HG02885 (cell line): ENCODE measurements at regions not wholly inside any gene's neighbourhood (a gene's known extent, or its start where the extent isn't known, plus 50 kb on each side); places are given as distances from the start of the nearest gene placed in this dataset.
"Not testable (repeated sequence)": the region's sequence is repeated elsewhere in the genome, so short reads cannot be mapped to it uniquely, and the experiment has no call there.

ENCODE experiments used
- ATAC-seq: cut with Tn5 transposase; IDR thresholded peaks from one replicate; pipeline ENCODE4 v1.9.1; 2021; ENCODE audit warnings: mild to moderate bottlenecking; ENCODE audit not compliant: unreplicated experiment, poor library complexity

DNA sequence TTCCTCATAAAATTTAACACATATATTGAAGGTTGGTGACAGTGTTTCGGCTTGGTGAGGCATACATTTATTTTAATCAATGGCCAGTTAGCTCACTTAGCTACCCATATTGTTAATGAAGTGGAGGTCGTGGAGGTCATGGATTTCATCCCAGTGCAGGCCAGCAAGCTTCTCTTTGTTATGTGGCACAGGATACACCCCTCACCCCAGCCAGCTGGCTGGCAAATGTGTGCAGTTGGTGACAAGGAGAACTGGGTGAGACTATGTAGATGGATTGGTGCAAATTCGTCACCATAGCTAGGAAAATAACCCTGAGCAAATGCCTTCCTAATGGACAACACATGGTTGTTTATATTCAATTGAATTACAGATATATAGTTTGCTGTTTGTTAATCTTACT, 50.5 kb upstream of the FOXP2 start:
- ATAC-seq: no peak

DNA sequence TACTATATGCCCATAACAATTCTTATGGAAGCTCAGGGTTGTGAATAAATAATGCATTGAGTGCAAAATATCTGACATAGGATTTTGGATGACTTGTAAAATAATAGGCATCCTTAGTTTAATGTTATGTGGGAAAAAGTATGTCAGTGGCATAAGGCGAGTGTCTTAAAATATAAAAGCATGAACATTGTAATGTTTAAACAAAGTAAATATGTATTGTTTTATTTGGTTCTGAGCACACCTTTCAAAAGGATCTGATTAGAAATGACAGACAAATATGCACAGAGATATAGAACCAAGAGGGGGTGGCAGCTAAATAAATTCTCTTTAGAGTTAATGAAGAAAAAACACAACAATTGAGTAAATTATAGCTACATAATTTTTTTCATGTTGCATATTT, 51.3 kb upstream of the FOXP2 start:
- ATAC-seq: no peak

DNA sequence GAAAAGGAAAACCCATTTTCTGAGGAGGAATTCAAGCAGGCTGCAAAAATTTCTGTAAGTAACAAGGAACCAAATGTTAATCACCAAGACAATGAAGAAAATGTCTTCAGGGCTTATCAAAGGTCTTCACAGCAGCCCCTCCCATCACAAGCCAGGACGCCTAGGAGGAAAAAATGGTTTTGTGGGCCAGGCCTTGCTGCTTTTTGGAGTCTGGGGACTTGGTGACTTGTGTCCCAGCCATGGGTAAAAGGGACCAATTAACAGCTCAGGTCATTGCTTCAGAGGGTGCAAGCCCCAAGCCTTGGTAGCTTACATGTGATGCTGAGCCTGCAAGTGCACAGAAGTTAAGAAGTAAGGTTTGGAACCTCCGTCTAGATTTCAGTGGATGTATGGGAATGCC, 55.7 kb upstream of the FOXP2 start:
- ATAC-seq: no peak

DNA sequence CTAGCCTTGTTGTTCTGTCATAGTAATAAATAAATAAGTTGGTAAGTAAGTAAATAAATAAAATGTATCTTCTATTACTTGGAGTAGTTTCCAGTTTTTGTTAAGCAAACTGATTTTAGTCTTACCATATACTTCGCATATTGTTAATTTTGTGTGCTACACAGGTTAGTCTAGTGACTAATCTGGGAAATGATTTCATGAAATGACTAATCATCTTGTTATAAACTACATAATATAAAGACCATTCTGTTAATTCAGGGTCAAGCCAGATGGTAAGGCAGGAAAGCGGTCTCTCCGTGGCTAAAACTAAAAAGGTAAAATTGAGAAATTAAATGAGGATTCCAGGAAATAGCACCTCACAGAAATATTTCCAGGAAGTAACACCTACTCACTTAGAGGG, 58.5 kb upstream of the FOXP2 start:
- no peak for ATAC-seq

DNA sequence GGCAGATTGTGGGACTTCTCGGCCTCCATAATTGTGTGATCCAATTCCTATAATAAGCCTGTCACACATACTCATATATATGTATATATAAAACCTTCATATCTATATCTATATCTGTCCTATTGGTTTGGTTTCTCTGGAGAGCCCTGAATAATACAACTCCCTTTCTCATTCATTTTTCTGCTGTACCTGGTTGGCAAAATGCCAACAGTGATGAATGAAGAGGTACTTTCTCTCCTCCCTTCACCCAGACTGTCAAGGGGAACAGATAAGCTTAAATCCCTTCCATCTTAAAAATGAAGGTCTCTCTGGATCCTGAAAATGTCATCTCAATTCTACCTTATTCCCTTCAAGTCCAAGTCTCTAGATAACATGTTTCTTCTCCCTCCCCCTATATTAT, 60.3 kb upstream of the FOXP2 start:
- ATAC-seq: no peak

DNA sequence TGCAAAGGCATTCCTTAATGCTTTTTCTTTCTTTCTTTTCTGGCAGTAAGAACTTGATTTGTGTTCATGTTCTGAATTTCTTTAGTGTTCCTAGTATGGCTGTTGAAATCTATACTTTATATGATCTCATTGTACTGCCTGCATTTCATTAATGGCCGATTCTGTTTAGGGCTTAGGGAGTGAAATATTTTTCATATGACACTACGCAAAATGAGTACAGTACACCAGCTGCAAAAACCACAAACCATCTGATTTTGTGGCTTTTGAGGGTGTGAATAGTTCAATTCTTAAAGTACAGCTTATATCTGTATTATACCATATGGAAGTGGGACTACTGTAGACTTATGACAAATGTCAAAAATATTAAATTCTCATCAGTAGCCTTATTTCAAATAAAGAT, 69.1 kb upstream of the FOXP2 start:
- no peak for ATAC-seq

DNA sequence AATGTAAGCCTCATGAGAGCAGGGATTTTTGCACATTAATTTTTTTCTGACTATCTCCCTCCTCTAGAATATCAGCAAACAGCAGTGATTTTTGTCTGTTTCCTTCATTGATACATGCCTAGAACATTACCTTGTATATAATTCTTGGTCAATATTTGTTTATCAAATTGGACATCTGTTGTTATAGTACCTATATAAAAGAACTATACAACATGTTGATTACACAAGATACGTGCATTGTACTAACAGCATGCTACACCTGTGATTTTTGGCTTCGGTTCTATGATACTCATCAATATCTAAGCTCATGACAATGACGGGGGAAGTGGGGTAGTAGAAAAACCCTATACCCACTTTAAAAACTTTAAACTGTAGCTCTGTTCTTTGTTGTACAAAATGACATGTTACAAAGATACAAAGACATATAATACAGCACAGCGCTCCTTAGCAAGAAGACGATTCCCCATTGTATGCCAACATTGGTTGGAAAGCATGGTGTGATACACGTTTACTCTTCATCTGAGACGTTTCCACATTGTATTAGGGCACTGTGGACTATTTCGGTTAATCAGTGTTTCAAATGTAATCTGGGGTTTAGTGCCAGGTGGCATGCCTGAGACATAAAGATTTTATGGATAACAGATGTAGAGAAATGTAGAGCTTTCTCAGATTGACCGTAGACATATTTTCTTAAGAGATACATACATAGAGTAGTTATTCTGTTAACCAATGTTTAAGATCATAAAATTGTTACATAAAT, 70.5 kb upstream of the FOXP2 start:
- ATAC-seq: no peak

DNA sequence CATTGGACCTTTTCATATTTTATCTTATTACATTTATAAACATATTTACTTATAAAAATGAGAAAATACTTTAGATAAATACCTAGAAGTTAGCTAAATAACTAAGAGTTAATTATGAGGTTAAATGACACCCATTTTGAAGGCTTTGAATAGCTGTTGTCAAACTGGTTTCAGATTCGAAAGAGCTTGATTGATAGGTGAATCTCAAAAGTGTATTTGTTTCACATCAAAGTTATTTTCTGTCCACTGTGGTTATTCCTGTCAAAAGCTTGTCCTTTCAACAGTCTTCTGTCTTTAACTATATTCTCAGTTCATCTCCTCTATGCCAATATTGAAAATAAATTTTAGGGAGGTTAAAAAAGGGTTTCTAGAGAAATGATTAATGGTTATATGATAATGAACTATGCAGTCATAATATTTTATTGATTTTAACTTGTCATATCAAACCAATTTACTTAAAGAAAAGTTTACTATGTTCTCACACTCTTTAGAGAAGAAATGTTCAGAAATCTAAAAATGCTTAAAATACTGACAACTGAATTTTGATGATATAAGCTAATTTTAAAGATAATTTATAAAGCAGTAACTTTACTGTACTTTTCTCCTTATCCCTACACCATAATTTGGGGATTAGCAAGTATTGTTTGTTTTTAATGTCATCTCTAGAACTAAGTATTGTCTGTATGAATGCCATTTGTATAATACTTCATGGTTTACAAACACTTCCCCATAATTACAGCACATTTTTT, 72.0 kb upstream of the FOXP2 start:
- ATAC-seq: no peak

DNA sequence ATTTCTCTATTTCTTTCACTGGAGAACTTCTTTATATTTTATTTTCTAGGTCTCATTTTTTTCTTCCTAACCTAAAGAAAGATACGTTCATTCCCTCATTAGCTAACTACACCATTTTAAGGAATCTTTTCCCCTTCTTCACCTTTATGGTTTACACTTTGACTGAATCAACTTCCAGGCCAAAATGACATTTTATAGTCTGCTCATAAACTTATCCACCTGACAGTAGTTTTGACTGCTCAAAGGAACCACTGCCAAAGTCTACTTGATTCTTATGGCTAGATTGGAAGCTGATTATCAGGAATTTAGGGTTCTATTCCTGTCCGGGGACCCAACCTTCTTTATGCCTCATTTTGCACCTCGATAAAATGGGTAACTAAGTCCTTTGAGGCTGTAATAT, 73.0 kb upstream of the FOXP2 start:
- ATAC-seq: no peak

DNA sequence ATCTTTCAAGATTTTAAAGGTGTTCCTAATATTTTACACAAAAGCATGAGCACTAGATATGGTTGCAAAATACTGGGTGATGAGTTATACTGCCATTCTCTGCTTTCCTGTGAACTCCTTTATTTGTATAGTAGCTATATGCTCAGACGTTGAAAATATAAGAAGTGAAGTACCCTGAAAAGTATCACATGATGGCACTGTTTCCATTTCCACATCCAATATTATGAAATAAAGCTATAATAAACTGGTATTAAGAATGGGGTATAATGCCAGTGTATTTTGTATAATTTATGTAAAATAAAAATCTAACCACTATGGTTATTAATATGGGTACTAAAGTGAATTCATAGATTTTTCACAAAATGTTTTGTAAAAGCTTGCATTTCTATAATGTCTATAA, 79.6 kb upstream of the FOXP2 start:
- ATAC-seq: no peak

DNA sequence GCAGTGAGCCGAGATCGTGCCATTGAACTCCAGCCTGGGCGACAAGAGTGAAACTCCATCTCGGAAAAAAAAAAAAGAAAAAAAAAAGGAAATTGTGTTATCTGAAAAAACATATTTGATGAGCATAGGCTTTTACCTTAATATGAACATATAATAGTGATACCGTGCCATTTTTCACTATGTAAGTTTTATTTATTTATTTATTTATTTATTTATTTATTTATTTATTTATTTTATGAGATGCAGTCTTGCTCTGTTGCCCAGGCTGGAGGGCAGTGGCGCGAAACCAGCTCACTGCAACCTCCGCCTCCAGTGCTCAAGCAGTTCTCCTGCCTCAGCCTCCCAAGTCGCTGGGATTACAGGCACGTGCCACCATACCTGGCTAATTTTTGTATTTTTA, 85.2 kb upstream of the FOXP2 start:
- ATAC-seq: not testable (repeated sequence)

DNA sequence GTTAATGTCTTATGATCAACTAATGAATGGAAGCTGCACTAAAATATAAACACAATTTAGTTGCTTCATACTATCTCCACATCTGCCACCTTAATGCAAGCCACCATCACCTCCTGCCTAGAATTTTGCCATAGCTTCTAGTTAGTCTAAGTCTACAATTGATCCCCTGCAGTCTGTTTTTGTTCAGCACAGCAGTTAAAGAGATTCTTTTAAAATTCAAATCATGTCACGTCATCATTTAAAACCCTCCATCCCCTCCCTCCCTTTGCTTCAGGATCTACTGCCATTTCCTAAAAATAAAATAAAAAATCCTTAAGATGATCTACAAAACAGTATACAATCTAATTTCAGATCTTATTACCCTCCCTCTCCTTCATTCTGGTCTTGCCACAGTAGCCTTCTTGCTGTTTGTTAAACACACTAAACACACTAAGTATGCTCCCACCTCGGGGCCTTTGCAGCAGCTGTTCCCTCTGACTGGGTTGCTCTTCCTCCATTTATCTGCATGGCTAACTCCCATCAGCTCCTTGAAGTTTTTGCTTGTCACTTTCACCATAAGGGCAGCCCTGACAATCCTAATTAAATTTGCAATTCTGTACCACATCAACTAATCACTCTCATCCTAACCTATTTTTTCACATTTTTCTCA, 97.0 kb upstream of the FOXP2 start:
- no peak for ATAC-seq

DNA sequence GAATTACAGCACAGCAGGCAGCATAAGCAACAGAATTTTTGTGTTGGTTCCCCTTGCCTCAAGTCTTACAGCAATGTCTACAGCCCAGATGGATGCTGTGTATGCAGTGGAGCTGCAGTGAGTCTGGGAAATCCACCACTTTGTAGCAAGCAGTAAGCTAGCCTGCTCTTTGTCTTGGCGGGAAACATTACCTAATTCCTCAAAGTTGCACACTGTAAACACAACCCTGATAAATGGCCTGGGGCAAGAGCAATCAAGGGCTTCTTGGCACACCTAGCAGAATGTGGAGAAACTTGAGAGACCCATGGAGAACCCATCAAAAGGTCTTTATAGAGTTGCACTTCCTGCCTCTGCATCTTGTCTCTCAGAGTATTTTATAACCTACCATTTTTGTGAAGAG, 102.0 kb upstream of the FOXP2 start:
- ATAC-seq: no peak

DNA sequence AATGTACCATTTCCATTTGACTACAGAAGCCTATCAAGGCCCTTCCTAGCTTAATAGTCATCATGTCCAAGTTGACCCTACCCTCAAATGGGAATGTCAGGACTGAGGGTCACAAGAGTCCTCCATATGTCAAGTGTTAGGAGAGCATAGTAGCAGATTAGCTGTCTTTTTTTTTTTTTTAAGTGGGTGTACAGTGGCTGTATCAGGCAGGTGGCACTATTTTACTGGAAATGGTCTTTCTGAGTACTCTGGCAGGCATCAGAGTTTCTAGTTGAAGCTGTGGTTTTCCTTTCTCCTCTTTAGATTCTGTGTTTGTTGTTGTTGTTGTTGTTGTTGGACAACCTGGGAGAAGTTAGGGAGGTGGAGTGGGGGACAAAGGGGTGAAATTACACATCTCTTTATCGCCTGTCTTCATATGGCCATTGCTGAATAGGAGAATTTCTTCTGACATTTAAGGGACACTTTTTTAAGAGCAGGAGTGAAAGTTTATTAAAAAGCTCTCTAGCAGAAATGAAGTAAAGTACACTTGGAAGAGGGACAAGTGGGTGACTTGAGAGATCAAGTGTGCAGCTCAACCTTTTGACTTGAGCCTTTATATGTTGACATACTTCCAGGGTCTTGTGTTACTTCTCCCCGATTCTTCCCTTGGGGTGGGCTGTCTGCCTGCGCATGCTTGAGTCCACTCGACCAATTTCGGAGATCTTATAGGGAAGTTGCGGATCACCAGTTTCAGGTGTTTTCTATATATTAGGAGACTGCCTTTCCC, 104.1 kb upstream of the FOXP2 start:
- ATAC-seq: no peak

DNA sequence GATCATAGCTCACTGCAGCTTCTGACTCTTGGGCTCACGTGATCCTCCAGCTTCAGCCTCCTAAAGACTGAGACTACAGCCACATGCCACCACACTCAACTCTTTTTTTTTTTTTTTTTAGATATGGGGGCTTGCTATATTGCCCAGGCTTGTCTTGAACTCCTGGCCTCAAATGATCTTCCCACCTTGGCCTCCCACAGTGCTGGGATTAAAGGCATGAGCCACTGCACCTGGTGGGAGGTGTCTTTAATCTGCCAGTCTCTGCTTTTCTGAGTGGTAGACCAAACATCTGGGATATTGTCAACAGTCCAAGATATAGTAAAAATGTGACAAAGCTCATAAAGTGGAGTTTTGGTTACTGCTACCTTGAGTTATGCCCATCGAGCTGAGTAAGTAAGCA, 104.9 kb upstream of the FOXP2 start:
- ATAC-seq: no peak

DNA sequence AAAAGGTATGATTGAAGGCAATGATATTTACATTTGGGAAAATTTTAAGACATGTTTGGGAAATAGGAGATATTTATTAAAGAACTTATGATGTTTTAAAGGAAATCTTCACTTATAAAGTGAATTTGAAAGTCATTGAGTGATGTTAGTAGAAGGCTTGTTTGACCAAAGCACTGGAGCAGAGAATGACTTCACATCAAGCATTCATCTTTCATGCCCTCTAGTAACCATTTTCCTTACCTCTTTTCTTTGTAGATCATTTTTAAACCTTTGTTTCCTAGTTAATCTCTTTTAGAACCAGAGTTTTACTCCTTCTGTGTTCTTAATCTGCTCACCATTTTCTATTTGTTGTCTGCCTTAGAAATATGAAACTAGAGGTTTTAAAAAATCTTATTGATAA, 111.3 kb upstream of the FOXP2 start:
- no peak for ATAC-seq

DNA sequence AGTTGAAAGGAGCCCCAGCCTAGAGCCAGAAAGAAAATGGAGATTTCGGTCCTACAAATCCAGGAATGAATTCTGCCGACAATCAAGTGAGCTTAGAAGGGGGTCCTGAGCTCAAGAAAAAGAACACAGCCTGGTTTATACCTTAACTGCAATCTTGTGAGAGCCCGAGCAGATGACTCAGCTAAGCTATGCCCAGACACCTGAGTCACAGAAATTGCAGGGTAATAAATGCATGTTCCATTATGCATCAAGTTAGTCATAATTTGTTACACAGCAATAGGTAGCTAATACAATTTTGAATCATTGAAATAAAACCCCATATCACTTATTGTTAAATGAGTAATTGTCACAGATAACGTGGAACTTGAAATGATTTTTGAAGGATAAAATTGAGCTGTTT, 111.8 kb upstream of the FOXP2 start:
- ATAC-seq: no peak

DNA sequence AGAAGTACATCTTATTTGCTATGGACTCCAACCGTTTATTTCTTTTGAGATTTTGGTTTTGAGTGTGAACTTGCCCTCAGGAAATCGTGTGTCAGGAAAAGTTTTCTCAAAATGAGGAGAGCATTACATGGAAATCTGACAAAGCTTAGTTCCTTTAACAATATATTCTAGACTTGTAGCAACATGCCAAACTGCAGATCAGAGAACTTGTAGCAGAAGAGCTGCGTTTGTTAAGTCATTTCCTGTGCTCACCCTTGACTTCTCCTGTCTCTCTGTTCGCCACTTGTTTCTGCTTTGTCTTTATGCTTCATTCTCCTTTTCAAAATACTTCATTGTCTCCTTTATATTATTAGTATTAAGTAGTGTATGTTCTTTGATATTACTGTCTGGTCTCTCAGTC, 116.6 kb upstream of the FOXP2 start:
- ATAC-seq: no peak

DNA sequence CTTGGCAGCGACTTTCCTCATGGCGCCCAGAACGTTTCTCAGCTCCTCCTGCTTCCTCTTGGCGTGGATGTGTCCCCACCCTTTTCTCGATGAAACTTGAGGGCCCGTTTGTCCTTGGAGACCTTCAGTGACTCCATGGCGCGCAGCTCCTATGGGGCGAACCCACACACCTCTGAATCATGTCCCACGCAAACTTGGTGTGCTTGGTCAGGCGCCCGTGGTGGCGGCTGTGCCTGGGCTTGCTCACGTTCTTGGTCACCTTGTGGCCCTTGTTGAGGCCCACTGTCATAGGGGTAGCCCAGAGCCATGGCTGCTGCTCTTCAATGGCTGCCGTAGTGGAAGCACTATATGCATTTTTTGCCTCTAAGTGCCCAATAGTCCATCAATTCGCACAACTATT, 117.5 kb upstream of the FOXP2 start:
- no peak for ATAC-seq

DNA sequence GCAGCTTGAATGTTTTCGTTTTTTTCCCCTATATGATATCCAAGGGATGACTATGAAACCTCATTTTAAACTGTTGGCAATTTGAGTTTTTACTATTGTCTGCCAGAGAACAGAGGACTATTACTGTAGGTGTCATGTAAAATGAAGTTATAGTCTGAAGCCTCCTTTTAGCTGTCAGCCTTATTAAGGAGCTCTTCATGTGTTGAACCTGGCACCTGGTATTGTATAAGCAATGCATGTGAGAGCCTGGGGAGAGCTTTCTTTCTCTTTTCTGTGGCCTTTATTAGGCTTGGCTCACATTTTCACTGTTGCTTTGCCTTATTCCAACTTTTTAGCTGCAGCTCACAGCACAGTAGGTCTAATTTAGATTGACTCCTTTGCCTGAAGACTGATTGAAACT, 119.1 kb upstream of the FOXP2 start:
- no peak for ATAC-seq

DNA sequence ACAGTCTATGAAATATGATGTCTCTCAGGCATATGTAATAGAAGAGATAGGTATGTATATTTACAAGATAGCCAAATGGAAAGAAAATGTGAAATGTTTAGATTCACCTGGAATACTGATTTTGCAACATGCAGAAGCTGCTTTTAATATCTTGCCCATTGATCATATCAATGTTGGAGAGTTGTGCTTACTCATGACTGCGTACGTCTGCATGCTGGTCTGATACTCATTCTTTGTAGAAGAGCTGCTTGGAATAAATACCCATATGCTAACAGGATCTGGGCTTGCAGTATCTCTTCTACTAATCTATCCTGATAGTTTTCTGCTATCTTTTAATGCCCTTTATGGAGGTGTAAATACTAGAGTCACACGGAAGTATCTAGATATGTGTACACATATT, 120.6 kb upstream of the FOXP2 start:
- ATAC-seq: no peak
